GM20000 (cell line): ENCODE measurements at regions not wholly inside any gene's neighbourhood (a gene's known extent, or its start where the extent isn't known, plus 50 kb on each side); places are given as distances from the start of the nearest gene placed in this dataset.
"Not testable (repeated sequence)": the region's sequence is repeated elsewhere in the genome, so short reads cannot be mapped to it uniquely, and the experiment has no call there.

ENCODE experiments used
- DNase-seq: peaks from one replicate; pipeline ENCODE4 v3.0.0; 2012; ENCODE audit warnings: low spot score
- TF ChIP-seq, protein P1 (sequence below): IDR thresholded peaks from 2 replicates; pipeline ENCODE4 v1.5.1; 2012; ENCODE audit warnings: mild to moderate bottlenecking, control low read depth; ENCODE audit errors: extremely low read depth, missing control alignments

DNA sequence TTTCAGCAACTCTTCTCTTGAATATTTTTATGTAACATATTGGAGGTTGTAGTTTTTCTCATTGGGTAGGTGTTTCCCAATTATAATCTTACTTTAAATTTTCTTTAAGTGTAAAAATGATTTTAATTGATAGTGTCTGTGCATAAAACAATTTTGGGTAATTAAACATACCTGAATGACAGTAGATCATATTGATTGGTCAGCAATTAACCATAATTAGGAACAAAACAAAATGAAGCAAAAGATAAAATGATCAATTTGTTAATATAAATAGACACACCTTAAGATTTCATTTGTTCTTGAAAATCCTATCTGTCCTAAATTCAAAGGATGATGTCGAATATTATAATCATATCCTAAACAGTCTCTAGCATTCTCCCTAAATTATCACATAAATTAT, 468.3 kb downstream of the PDZRN4 start:
- TF ChIP-seq, protein P1, sequence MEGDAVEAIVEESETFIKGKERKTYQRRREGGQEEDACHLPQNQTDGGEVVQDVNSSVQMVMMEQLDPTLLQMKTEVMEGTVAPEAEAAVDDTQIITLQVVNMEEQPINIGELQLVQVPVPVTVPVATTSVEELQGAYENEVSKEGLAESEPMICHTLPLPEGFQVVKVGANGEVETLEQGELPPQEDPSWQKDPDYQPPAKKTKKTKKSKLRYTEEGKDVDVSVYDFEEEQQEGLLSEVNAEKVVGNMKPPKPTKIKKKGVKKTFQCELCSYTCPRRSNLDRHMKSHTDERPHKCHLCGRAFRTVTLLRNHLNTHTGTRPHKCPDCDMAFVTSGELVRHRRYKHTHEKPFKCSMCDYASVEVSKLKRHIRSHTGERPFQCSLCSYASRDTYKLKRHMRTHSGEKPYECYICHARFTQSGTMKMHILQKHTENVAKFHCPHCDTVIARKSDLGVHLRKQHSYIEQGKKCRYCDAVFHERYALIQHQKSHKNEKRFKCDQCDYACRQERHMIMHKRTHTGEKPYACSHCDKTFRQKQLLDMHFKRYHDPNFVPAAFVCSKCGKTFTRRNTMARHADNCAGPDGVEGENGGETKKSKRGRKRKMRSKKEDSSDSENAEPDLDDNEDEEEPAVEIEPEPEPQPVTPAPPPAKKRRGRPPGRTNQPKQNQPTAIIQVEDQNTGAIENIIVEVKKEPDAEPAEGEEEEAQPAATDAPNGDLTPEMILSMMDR = no peak
- no peak for DNase-seq

DNA sequence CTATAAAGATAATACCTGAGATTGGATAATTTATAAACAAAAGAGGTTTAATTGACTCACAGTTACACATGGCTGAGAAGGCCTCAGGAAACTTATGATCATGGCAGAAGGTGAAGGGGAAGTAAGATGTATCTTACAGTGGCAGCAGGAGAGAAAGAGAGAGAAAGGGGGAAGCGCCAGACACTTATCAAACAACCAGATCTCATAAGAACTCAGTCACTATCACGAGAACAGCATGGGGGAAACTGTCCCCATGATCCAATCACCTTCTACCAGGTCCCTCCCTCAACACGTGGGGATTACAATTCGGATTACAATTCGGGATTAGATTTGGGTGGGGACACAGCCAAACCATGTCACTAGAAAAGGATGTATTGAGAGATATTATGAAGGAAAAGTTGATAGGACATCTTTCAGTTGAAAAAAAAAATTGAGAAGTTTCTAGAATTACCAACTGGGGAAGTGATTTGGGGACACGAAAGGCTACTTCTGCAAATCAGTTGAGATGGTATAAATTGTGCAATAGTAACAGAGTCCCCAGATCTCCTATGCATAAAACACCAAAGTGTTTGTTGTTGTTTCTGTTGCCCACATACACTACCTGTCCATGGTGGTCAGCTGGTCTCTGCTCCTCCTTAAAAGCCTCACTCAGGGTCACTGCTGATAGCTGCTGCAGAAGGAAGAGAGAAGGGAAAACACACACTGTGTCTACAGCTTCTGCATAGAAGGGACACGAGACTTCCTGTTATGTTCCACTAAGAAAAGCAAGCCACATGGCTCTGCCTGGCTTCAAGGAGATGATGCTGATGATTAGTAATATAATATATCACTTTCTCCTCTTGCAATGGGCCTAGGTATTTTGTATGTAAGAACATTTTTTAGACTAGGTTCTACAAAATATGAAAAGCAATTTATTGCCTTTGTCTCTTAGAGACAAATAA, 465.5 kb downstream of the PDZRN4 start:
- DNase-seq = no peak
- TF ChIP-seq, protein P1 = no peak

DNA sequence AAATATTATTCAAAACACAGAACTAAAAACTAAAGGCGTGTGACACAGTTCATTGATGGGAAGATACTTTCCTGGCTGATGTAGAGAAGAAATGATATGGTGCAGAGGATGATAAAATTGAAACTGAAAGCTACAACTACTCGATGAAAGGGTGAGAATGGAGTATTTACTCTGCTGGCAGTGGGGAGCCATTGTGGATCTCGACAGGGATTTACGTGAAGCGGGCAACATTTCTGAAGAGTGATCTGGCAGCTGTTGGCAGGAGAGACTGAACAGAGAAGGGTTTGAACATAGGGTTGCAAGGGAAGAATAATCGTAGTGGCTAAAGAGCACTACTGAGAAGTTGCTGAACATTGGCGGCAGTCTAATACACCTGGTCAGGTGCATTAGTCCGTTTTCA, 464.9 kb downstream of the PDZRN4 start:
- TF ChIP-seq, protein P1 = no peak
- no peak for DNase-seq

DNA sequence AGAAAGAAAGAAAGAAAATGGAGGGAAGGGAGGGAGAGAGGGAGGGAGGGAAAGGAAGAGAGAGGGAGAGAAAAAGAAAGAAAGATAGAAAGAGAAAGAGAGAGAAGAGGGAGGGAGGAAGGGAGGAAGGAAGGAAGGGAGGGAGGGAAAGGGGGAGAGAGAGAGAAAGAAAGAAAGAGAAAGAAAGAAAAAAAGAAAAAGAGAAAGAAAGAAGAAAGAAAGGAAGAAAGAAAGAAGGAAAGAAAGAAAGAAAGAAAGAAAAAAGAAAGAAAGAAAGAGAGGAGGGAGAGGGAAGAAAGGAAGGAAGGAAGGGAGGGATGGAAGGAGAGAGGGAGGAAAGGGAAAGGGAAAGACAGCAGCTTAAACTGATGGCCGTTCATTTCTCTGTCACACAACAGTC, 457.5 kb downstream of the PDZRN4 start:
- no peak for DNase-seq
- TF ChIP-seq, protein P1 = no peak

DNA sequence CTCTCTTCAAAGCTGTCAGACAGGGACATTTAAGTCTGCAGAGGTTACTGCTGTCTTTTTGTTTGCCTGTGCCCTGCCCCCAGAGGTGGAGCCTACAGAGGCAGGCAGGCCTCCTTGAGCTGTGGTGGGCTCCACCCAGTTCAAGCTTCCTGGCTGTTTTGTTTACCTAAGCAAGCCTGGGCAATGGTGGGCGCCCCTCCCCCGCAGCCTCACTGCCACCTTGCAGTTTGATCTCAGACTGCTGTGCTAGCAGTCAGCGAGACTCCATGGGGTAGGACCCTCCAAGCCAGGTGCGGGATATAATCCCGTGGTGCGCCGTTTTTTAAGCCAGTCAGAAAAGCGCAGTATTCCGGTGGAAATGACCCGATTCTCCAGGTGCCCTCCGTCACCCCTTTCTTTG, 454.7 kb downstream of the PDZRN4 start:
- DNase-seq = not testable (repeated sequence)

DNA sequence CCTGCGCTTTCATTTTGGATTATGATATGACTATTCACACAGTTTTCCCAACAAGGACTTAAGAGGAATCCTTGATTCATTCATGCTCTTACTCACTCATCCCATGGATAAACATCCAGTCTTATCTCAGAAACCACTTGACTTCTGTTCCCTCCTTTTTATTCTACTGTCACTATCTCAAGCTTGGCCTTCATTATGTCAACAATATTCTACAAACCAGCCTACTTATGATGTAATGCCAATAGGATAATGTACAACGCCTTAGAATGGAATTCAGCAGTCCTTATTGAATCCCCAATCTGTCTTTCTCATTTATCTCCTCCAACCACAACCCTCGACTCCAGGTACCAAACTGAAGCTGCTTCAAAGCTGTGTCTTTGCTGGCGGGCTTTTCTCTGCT, 448.5 kb downstream of the PDZRN4 start:
- no peak for DNase-seq

DNA sequence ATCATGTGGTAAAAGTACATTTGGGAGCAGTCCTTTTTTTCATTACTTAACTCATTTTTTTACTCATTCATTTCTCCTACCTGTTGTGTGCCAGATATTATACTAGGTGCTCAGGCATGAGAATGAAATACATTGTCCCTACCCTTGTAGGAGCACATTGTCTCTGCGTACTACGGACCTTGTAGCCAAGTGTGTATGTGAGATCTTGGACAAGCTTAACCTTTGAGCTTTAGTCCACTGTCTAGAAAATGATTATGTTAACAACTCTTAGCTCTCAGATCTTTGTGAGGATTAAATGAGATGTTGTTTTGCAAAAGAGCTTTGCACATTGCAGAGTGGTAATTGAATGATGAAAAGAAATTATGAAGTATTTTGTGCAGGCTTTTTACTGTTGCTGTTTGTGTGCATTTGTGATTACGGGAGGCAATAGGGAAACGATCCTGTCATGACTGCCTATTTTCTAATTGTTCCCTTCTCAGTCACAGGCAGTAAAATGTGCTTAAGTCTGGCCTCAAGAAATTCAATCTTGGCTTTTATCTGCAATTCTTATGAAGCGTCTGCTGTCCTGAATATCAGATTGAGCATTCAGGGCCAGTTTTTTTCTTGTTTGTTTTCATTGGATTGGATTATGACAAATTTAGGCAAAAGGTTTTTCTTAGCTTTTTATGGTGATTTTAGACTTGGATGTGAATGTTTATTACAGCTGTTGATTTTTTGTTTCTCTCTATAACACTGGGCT, 447.7 kb downstream of the PDZRN4 start:
- no peak for DNase-seq
- TF ChIP-seq, protein P1 = no peak

More for the DNA sequence above, 448.5 kb downstream of the PDZRN4 start:
- TF ChIP-seq, protein P1 = no peak
